ENCODE measurements at regions not wholly inside any gene's neighbourhood (a gene's known extent, or its start where the extent isn't known, plus 50 kb on each side); places are given as distances from the start of the nearest gene placed in this dataset.

GRCh38 chr3:159146392-159146791, 344.5 kb downstream of the MFSD1 start:
- H3K36me3 ChIP-seq (ENCODE audit: control insufficient read depth in 2 of 2, extremely low read depth in 1 of 2, insufficient read depth in 2 of 2, low read length in 2 of 2), result no peaks in the 10 kb centered on the region
- no peak for TF ChIP-seq CTCF (optimal IDR thresholded peaks at IDR 0.05 in 1 of 3, IDR thresholded peaks at IDR 0.05 in 1 of 3, conservative IDR thresholded peaks at IDR 0.05 in 1 of 3; ENCODE audit: extremely low read depth in 1 of 3, insufficient read depth in 2 of 3, low read length in 3 of 3)
- no peak for TF ChIP-seq EZH2 (IDR thresholded peaks at IDR 0.05; ENCODE audit: low read length)
- H3K9me3 ChIP-seq (ENCODE audit: control insufficient read depth, low read depth, low read length), result no peaks in the 10 kb centered on the region
- no peak overlapping the region for H3K4me2 ChIP-seq (ENCODE audit: control insufficient read depth, extremely low read depth, insufficient read depth, low read depth, low read length)
- H4K20me1 ChIP-seq (ENCODE audit: control insufficient read depth, extremely low read depth, insufficient read depth, low read length), result no peaks in the 10 kb centered on the region
- H3K9ac ChIP-seq (ENCODE audit: control insufficient read depth, extremely low read depth, insufficient read depth, low read length), result no peak overlapping the region
- H3K9me1 ChIP-seq (ENCODE audit: control insufficient read depth, extremely low read depth, insufficient read depth, low read length), result no peaks in the 10 kb centered on the region
- FAIRE-seq (no peak), DNase-seq (ENCODE audit: low read depth, low spot score) (no peak)
- H2AFZ ChIP-seq (ENCODE audit: control insufficient read depth, low read length), result no peak overlapping the region
- H3K27me3 ChIP-seq (ENCODE audit: control insufficient read depth, extremely low read depth, insufficient read depth, low read length), result no peaks in the 10 kb centered on the region
- dilution Hi-C loops (cut with MboI; ENCODE audit: extremely low pct_ligation_motif_present, low sequenced_read_pairs), result loop anchor here (25.0 kb wide), 1 partner anchor 91 kb away; no protein-coding TSS in a partner anchor
- H3K4me1 ChIP-seq (ENCODE audit: control insufficient read depth, extremely low read depth, insufficient read depth, low read length), result no peaks in the 10 kb centered on the region
- no peak overlapping the region for H3K27ac ChIP-seq (ENCODE audit: control insufficient read depth, insufficient read depth, low read length)
- no peak overlapping the region for H3K4me3 ChIP-seq (ENCODE audit: control insufficient read depth in 2 of 3, extremely low read depth in 1 of 3, insufficient read depth in 2 of 3, low read depth in 1 of 3, low read length in 3 of 3)
- no peaks in the 10 kb centered on the region for H3K79me2 ChIP-seq (ENCODE audit: control insufficient read depth, insufficient read depth, low read length)

- no peak overlapping the region for H2AFZ ChIP-seq (ENCODE audit: control insufficient read depth, low read length)
- DNase-seq (ENCODE audit: low read depth, low spot score) (no peak), FAIRE-seq (no peak)
- H3K9me3 ChIP-seq (ENCODE audit: control insufficient read depth, low read depth, low read length), result no peaks in the 10 kb centered on the region
- H3K4me3 ChIP-seq (ENCODE audit: control insufficient read depth in 2 of 3, extremely low read depth in 1 of 3, insufficient read depth in 2 of 3, low read depth in 1 of 3, low read length in 3 of 3), result no peak overlapping the region
- dilution Hi-C loops (cut with MboI; ENCODE audit: extremely low pct_ligation_motif_present, low sequenced_read_pairs), result loop anchor here (25.0 kb wide), 1 partner anchor 90 kb away; no protein-coding TSS in a partner anchor
- no peaks in the 10 kb centered on the region for H3K9me1 ChIP-seq (ENCODE audit: control insufficient read depth, extremely low read depth, insufficient read depth, low read length)
- H3K36me3 ChIP-seq (ENCODE audit: control insufficient read depth in 2 of 2, extremely low read depth in 1 of 2, insufficient read depth in 2 of 2, low read length in 2 of 2), result no peaks in the 10 kb centered on the region
- H3K4me1 ChIP-seq (ENCODE audit: control insufficient read depth, extremely low read depth, insufficient read depth, low read length), result no peaks in the 10 kb centered on the region
- H3K27me3 ChIP-seq (ENCODE audit: control insufficient read depth, extremely low read depth, insufficient read depth, low read length), result no peaks in the 10 kb centered on the region
- H3K4me2 ChIP-seq (ENCODE audit: control insufficient read depth, extremely low read depth, insufficient read depth, low read depth, low read length), result no peak overlapping the region
- no peak for TF ChIP-seq EZH2 (IDR thresholded peaks at IDR 0.05; ENCODE audit: low read length)
- TF ChIP-seq CTCF (optimal IDR thresholded peaks at IDR 0.05 in 1 of 3, IDR thresholded peaks at IDR 0.05 in 1 of 3, conservative IDR thresholded peaks at IDR 0.05 in 1 of 3; ENCODE audit: extremely low read depth in 1 of 3, insufficient read depth in 2 of 3, low read length in 3 of 3), result no peak
- H4K20me1 ChIP-seq (ENCODE audit: control insufficient read depth, extremely low read depth, insufficient read depth, low read length), result no peaks in the 10 kb centered on the region
- H3K27ac ChIP-seq (ENCODE audit: control insufficient read depth, insufficient read depth, low read length), result no peak overlapping the region
- H3K79me2 ChIP-seq (ENCODE audit: control insufficient read depth, insufficient read depth, low read length), result no peaks in the 10 kb centered on the region
- no peak overlapping the region for H3K9ac ChIP-seq (ENCODE audit: control insufficient read depth, extremely low read depth, insufficient read depth, low read length)
Observed at GRCh38 chr3:159146856-159147435, 345.1 kb downstream of the MFSD1 start.
